Activated naive CD4-positive, alpha-beta T cell treated with anti-CD3 and anti-CD28 coated beads, Interleukin-2, amount 10 ng/mL, durations not matched to agents 7 days and 5 days (primary cell): ENCODE measurements at regions not wholly inside any gene's neighbourhood (a gene's known extent, or its start where the extent isn't known, plus 50 kb on each side); places are given as distances from the start of the nearest gene placed in this dataset.

Source experiments
- CTCF ChIA-PET: fragments of 350-600 bp; sonication (Branson Sonifier 250); formaldehyde crosslinking; loops from one replicate; lab custom pipeline; 2021; ENCODE audit warnings: antibody characterized with exemption; lab: Charles Lee
- DNase-seq: peaks from one replicate; pipeline ENCODE4 v3.0.0-alpha.2; 2020
- H3K27ac Mint-ChIP-seq: one replicate; pipeline ENCODE4 v1.8.0; 2021; ENCODE audit warnings: mild to moderate bottlenecking, moderate library complexity, mixed read lengths
- H3K27me3 Mint-ChIP-seq: one replicate; pipeline ENCODE4 v1.8.0; 2021; ENCODE audit warnings: mild to moderate bottlenecking, mixed read lengths
- H3K36me3 Mint-ChIP-seq: one replicate; pipeline ENCODE4 v1.8.0; 2021; ENCODE audit warnings: mixed read lengths
- H3K4me1 Mint-ChIP-seq: one replicate; pipeline ENCODE4 v1.8.0; 2021; ENCODE audit warnings: mixed read lengths
- H3K4me3 Mint-ChIP-seq: one replicate; pipeline ENCODE4 v1.8.0; 2021; ENCODE audit warnings: mild to moderate bottlenecking, moderate library complexity, mixed read lengths
- H3K9me3 Mint-ChIP-seq: one replicate; pipeline ENCODE4 v1.8.0; 2021; ENCODE audit warnings: mixed read lengths

GRCh38 chr9:90969021-90969675, 167.5 kb downstream of the SYK start:
- peaks cover 27% of the 10 kb centered on the region for H3K27me3 Mint-ChIP-seq
- no peak overlapping the region for H3K27ac Mint-ChIP-seq
- H3K9me3 Mint-ChIP-seq, result no peaks in the 10 kb centered on the region
- no peaks in the 10 kb centered on the region for H3K36me3 Mint-ChIP-seq
- CTCF ChIA-PET, result no interaction called here
- H3K4me3 Mint-ChIP-seq, result no peak overlapping the region
- DNase-seq, result no peak
- H3K4me1 Mint-ChIP-seq, result peaks cover 2% of the 10 kb centered on the region

GRCh38 chr9:90970608-90971007, 169.0 kb downstream of the SYK start:
- Mint-ChIP-seq H3K9me3 (no peaks in the 10 kb centered on the region), H3K27ac (no peak overlapping the region), H3K4me1 (no peaks in the 10 kb centered on the region), H3K4me3 (no peak overlapping the region), H3K27me3 (peaks cover 27% of the 10 kb centered on the region), H3K36me3 (no peaks in the 10 kb centered on the region)
- CTCF ChIA-PET, result no interaction called here
- no peak for DNase-seq

- Mint-ChIP-seq H3K27ac (no peak overlapping the region), H3K36me3 (no peaks in the 10 kb centered on the region), H3K4me3 (no peak overlapping the region), H3K4me1 (no peaks in the 10 kb centered on the region), H3K27me3 (peaks cover 30% of the 10 kb centered on the region), H3K9me3 (no peaks in the 10 kb centered on the region)
- CTCF ChIA-PET, result interaction anchor here (1.4 kb wide), 1 partner anchor 13 kb away, joined by 5 read pairs; no protein-coding TSS in a partner anchor
- no peak for DNase-seq
Observed at GRCh38 chr9:90972057-90972456, 170.4 kb downstream of the SYK start.

- H3K27ac Mint-ChIP-seq, result no peak overlapping the region
- no peaks in the 10 kb centered on the region for H3K36me3 Mint-ChIP-seq
- DNase-seq, result no peak
- CTCF ChIA-PET, result interaction anchor here (0.7 kb wide), 1 partner anchor 803 kb away, joined by 3 read pairs; no protein-coding TSS in a partner anchor
- H3K4me3 Mint-ChIP-seq, result no peak overlapping the region
- H3K9me3 Mint-ChIP-seq, result no peaks in the 10 kb centered on the region
- H3K27me3 Mint-ChIP-seq, result peaks cover 33% of the 10 kb centered on the region
- H3K4me1 Mint-ChIP-seq, result no peaks in the 10 kb centered on the region
Observed at GRCh38 chr9:90974016-90974415, 172.4 kb downstream of the SYK start.

- no peaks in the 10 kb centered on the region for H3K9me3 Mint-ChIP-seq
- peaks cover 38% of the 10 kb centered on the region for H3K27me3 Mint-ChIP-seq
- H3K4me1 Mint-ChIP-seq, result no peaks in the 10 kb centered on the region
- CTCF ChIA-PET, result no interaction called here
- H3K4me3 Mint-ChIP-seq, result no peak overlapping the region
- H3K36me3 Mint-ChIP-seq, result no peaks in the 10 kb centered on the region
- no peak overlapping the region for H3K27ac Mint-ChIP-seq
- DNase-seq, result no peak
Observed at GRCh38 chr9:90974643-90975245, 173.1 kb downstream of the SYK start.

- Mint-ChIP-seq H3K4me3 (no peak overlapping the region), H3K27ac (no peak overlapping the region), H3K9me3 (no peaks in the 10 kb centered on the region), H3K4me1 (no peaks in the 10 kb centered on the region), H3K36me3 (no peaks in the 10 kb centered on the region), H3K27me3 (peaks cover 38% of the 10 kb centered on the region)
- DNase-seq, result no peak
- CTCF ChIA-PET, result no interaction called here
Observed at GRCh38 chr9:90975781-90976538, 174.3 kb downstream of the SYK start.

GRCh38 chr9:90979138-90979551, 177.5 kb downstream of the SYK start:
- Mint-ChIP-seq H3K4me1 (no peaks in the 10 kb centered on the region), H3K9me3 (no peaks in the 10 kb centered on the region), H3K36me3 (no peaks in the 10 kb centered on the region), H3K27ac (no peak overlapping the region), H3K27me3 (peaks cover 36% of the 10 kb centered on the region), H3K4me3 (no peak overlapping the region)
- DNase-seq, result no peak
- CTCF ChIA-PET, result no interaction called here

- CTCF ChIA-PET, result no interaction called here
- Mint-ChIP-seq H3K4me3 (no peak overlapping the region), H3K36me3 (no peaks in the 10 kb centered on the region), H3K27ac (no peak overlapping the region), H3K4me1 (no peaks in the 10 kb centered on the region), H3K9me3 (no peaks in the 10 kb centered on the region), H3K27me3 (peaks cover 34% of the 10 kb centered on the region)
- DNase-seq, result no peak
Observed at GRCh38 chr9:90979639-90980038, 178.0 kb downstream of the SYK start.

GRCh38 chr9:90981726-90982125, 180.1 kb downstream of the SYK start:
- Mint-ChIP-seq H3K27ac (no peak overlapping the region), H3K4me3 (no peak overlapping the region), H3K9me3 (no peaks in the 10 kb centered on the region), H3K4me1 (no peaks in the 10 kb centered on the region), H3K27me3 (peaks cover 30% of the 10 kb centered on the region), H3K36me3 (no peaks in the 10 kb centered on the region)
- CTCF ChIA-PET, result no interaction called here
- no peak for DNase-seq

GRCh38 chr9:90983394-90983793, 181.8 kb downstream of the SYK start:
- no peaks in the 10 kb centered on the region for H3K36me3 Mint-ChIP-seq
- no peaks in the 10 kb centered on the region for H3K9me3 Mint-ChIP-seq
- no peak overlapping the region for H3K4me3 Mint-ChIP-seq
- no peaks in the 10 kb centered on the region for H3K4me1 Mint-ChIP-seq
- H3K27me3 Mint-ChIP-seq, result peaks cover 27% of the 10 kb centered on the region
- H3K27ac Mint-ChIP-seq, result no peak overlapping the region
- CTCF ChIA-PET, result no interaction called here
- DNase-seq, result no peak

- Mint-ChIP-seq H3K4me3 (no peak overlapping the region), H3K4me1 (no peaks in the 10 kb centered on the region), H3K27me3 (peaks cover 25% of the 10 kb centered on the region), H3K36me3 (no peaks in the 10 kb centered on the region), H3K9me3 (no peaks in the 10 kb centered on the region), H3K27ac (no peak overlapping the region)
- CTCF ChIA-PET, result interaction anchor here (0.7 to 2.2 kb wide), 6 partner anchors 13 to 733 kb away, joined by 3 to 15 read pairs (median 5); no protein-coding TSS in a partner anchor
- DNase-seq, result no peak
Observed at GRCh38 chr9:90985631-90986030, 184.0 kb downstream of the SYK start.

- no peak for DNase-seq
- H3K9me3 Mint-ChIP-seq, result no peaks in the 10 kb centered on the region
- H3K4me3 Mint-ChIP-seq, result no peak overlapping the region
- CTCF ChIA-PET, result interaction anchor here (0.7 to 2.2 kb wide), 4 partner anchors 51 to 733 kb away, joined by 3 to 15 read pairs (median 4); no protein-coding TSS in a partner anchor
- no peaks in the 10 kb centered on the region for H3K36me3 Mint-ChIP-seq
- peaks cover 27% of the 10 kb centered on the region for H3K27me3 Mint-ChIP-seq
- H3K4me1 Mint-ChIP-seq, result no peaks in the 10 kb centered on the region
- H3K27ac Mint-ChIP-seq, result no peak overlapping the region
Observed at GRCh38 chr9:90986161-90986560, 184.5 kb downstream of the SYK start.

GRCh38 chr9:90987566-90987965, 185.9 kb downstream of the SYK start:
- Mint-ChIP-seq H3K36me3 (no peaks in the 10 kb centered on the region), H3K27me3 (peaks cover 31% of the 10 kb centered on the region), H3K9me3 (no peaks in the 10 kb centered on the region), H3K27ac (no peak overlapping the region), H3K4me3 (no peak overlapping the region), H3K4me1 (no peaks in the 10 kb centered on the region)
- DNase-seq, result no peak
- CTCF ChIA-PET, result no interaction called here

GRCh38 chr9:90988318-90988717, 186.7 kb downstream of the SYK start:
- Mint-ChIP-seq H3K9me3 (no peaks in the 10 kb centered on the region), H3K4me3 (no peak overlapping the region)
- CTCF ChIA-PET, result no interaction called here

More at GRCh38 chr9:90988318-90988717, 186.7 kb downstream of the SYK start:
- Mint-ChIP-seq H3K27me3 (peaks cover 28% of the 10 kb centered on the region), H3K36me3 (no peaks in the 10 kb centered on the region), H3K4me1 (no peaks in the 10 kb centered on the region), H3K27ac (no peak overlapping the region)
- DNase-seq, result no peak
